ENCODE measurements at regions not wholly inside any gene's neighbourhood (a gene's known extent, or its start where the extent isn't known, plus 50 kb on each side); places are given as distances from the start of the nearest gene placed in this dataset.

- TF ChIP-seq CTCF (IDR thresholded peaks at IDR 0.05; ENCODE audit: low read length, missing control alignments) = no peak
- no peak overlapping the region for H3K4me3 ChIP-seq (replicated peaks; ENCODE audit: low read depth, low read length)
- no peak for DNase-seq (ENCODE audit: low read depth)
Observed at GRCh38 chr1:118363396-118363795, 178.4 kb upstream of the SPAG17 start.

- DNase-seq (ENCODE audit: low read depth) = peak; percentile 45
- no peak overlapping the region for H3K4me3 ChIP-seq (replicated peaks; ENCODE audit: low read depth, low read length)
- no peak for TF ChIP-seq CTCF (IDR thresholded peaks at IDR 0.05; ENCODE audit: low read length, missing control alignments)
Observed at GRCh38 chr1:118360817-118361216, 175.8 kb upstream of the SPAG17 start.

- H3K4me3 ChIP-seq (replicated peaks; ENCODE audit: low read depth, low read length) = no peak overlapping the region
- DNase-seq (ENCODE audit: low read depth) = no peak
- TF ChIP-seq CTCF (IDR thresholded peaks at IDR 0.05; ENCODE audit: low read length, missing control alignments) = no peak
Observed at GRCh38 chr1:118346936-118347335, 161.9 kb upstream of the SPAG17 start.

- no peak for DNase-seq (ENCODE audit: low read depth)
- TF ChIP-seq CTCF (IDR thresholded peaks at IDR 0.05; ENCODE audit: low read length, missing control alignments) = no peak
- H3K4me3 ChIP-seq (replicated peaks; ENCODE audit: low read depth, low read length) = no peak overlapping the region
Observed at GRCh38 chr1:118340928-118341910, 156.2 kb upstream of the SPAG17 start.

- no peak for TF ChIP-seq CTCF (IDR thresholded peaks at IDR 0.05; ENCODE audit: low read length, missing control alignments)
- H3K4me3 ChIP-seq (replicated peaks; ENCODE audit: low read depth, low read length) = no peak overlapping the region
- no peak for DNase-seq (ENCODE audit: low read depth)
Observed at GRCh38 chr1:118339400-118340124, 154.5 kb upstream of the SPAG17 start.

- TF ChIP-seq CTCF (IDR thresholded peaks at IDR 0.05; ENCODE audit: low read length, missing control alignments) = no peak
- DNase-seq (ENCODE audit: low read depth) = no peak
- H3K4me3 ChIP-seq (replicated peaks; ENCODE audit: low read depth, low read length) = no peak overlapping the region
Observed at GRCh38 chr1:118338936-118339335, 153.9 kb upstream of the SPAG17 start.

All from fibroblast of pulmonary artery (primary cell).